Liver (tissue), 8 donors: ENCODE measurements at regions not wholly inside any gene's neighbourhood (a gene's known extent, or its start where the extent isn't known, plus 50 kb on each side); places are given as distances from the start of the nearest gene placed in this dataset.

Experiments
- DNase-seq: peaks from one replicate; pipeline ENCODE4 v3.0.0-alpha.2; 2017; ENCODE audit warnings: low spot score
- H3K27ac ChIP-seq, 2 donors: one replicate each; pipeline ENCODE4 v1.7.0; 2013; ENCODE audit warnings: inconsistent platforms in 2 of 2, low read length in 2 of 2, control low read depth in 1 of 2, low read depth in 1 of 2, mild to moderate bottlenecking in 1 of 2
- H3K27me3 ChIP-seq, 4 donors: one replicate each; pipeline versions ENCODE4 v1.6.1 to v1.7.0; 2013; ENCODE audit warnings: low read length in 3 of 4, inconsistent platforms in 1 of 4, mild to moderate bottlenecking in 1 of 4, moderate library complexity in 1 of 4; ENCODE audit not compliant: control insufficient read depth in 4 of 4, insufficient read depth in 4 of 4
- H3K36me3 ChIP-seq, 4 donors: one replicate each; pipeline versions ENCODE4 v1.6.1 to v1.7.0; 2013; ENCODE audit warnings: low read length in 3 of 4, mild to moderate bottlenecking in 3 of 4, low read depth in 1 of 4, moderate library complexity in 1 of 4; ENCODE audit not compliant: control insufficient read depth in 4 of 4, insufficient read depth in 3 of 4
- H3K4me1 ChIP-seq, 4 donors: one replicate each; pipeline versions ENCODE4 v1.6.1 to v1.7.0; 2013; ENCODE audit warnings: low read length in 3 of 4, mild to moderate bottlenecking in 3 of 4, moderate library complexity in 1 of 4; ENCODE audit not compliant: control insufficient read depth in 4 of 4, insufficient read depth in 4 of 4
- H3K4me3 ChIP-seq, 3 donors: one replicate each; pipeline versions ENCODE4 v1.6.1 to v1.7.0; 2013; ENCODE audit warnings: low read length in 3 of 3, control low read depth in 1 of 3, low read depth in 1 of 3, mild to moderate bottlenecking in 1 of 3
- H3K9ac ChIP-seq, 2 donors: one replicate each; pipeline ENCODE4 v1.7.0; 2013; ENCODE audit warnings: low read length in 2 of 2, mild to moderate bottlenecking in 2 of 2, moderate library complexity in 2 of 2, control low read depth in 1 of 2, low read depth in 1 of 2
- H3K9me3 ChIP-seq, 4 donors: one replicate each; pipeline versions ENCODE4 v1.6.1 to v1.7.0; 2013; ENCODE audit warnings: low read length in 3 of 4; ENCODE audit not compliant: control insufficient read depth in 4 of 4
- ATF3 ChIP-seq: IDR thresholded peaks from 2 replicates; pipeline ENCODE4 v1.6.1; 2016; ENCODE audit warnings: antibody characterized with exemption
- CTCF ChIP-seq: fragments of 150-350 bp; IDR thresholded peaks from 2 replicates; pipeline ENCODE4 v1.5.1; 2017; ENCODE audit warnings: improper control_type of control experiment, low read depth, low read length; ENCODE audit not compliant: missing input control
- EGR1 ChIP-seq, 2 donors: IDR thresholded peaks; 2 replicates each; pipeline ENCODE4 v1.6.1; 2016 to 2018; ENCODE audit warnings: antibody characterized with exemption in 2 of 2, low read depth in 2 of 2
- FOXA1 ChIP-seq: IDR thresholded peaks from 2 replicates; pipeline ENCODE4 v1.6.1; 2016; ENCODE audit warnings: antibody characterized with exemption
- FOXA2 ChIP-seq: IDR thresholded peaks from 2 replicates; pipeline ENCODE4 v1.6.1; 2016; ENCODE audit warnings: antibody characterized with exemption
- HNF4A ChIP-seq, 2 donors: conservative IDR thresholded peaks; 2 replicates each; pipeline ENCODE4 v1.6.1; 2016; ENCODE audit warnings: antibody characterized with exemption in 2 of 2, mild to moderate bottlenecking in 2 of 2
- HNF4G ChIP-seq: IDR thresholded peaks from 2 replicates; pipeline ENCODE4 v1.6.1; 2016; ENCODE audit warnings: antibody characterized with exemption
- NR2F2 ChIP-seq: IDR thresholded peaks from 2 replicates; pipeline ENCODE4 v1.6.1; 2016; ENCODE audit warnings: antibody characterized with exemption
- SP1 ChIP-seq: IDR thresholded peaks from 2 replicates; pipeline ENCODE4 v1.6.1; 2018; ENCODE audit warnings: antibody characterized with exemption, mild to moderate bottlenecking
- YY1 ChIP-seq: IDR thresholded peaks from 2 replicates; pipeline ENCODE4 v1.6.1; 2016; ENCODE audit warnings: antibody characterized with exemption, mild to moderate bottlenecking
- WGBS: extraction: QIAGEN DNeasy Blood & Tissue Kit; methylation state at CpG from one replicate; pipeline ENCODE4 v1.1.7; 2013; 5-methylcytosine and 5-hydroxymethylcytosine counted together
- TF ChIP-seq, protein P1 (sequence below): IDR thresholded peaks from 2 replicates; pipeline ENCODE4 v1.6.1; 2016; ENCODE audit warnings: antibody characterized with exemption
- TF ChIP-seq, protein P2 (sequence below): IDR thresholded peaks from 2 replicates; pipeline ENCODE4 v1.6.1; 2016; ENCODE audit warnings: antibody characterized with exemption
- TF ChIP-seq, protein P3 (sequence below): IDR thresholded peaks from 2 replicates; pipeline ENCODE4 v1.6.1; 2016; ENCODE audit warnings: antibody characterized with exemption, mild to moderate bottlenecking
- donor health status: healthy.
- donor health status: healthy.
- donor health status: healthy.
- donor health status: healthy.
- donor health status: healthy.

GRCh38 chr14:85363358-85363757 lies 166.6 kb upstream of the FLRT2 start:
- no peaks in the 10 kb centered on the region for H3K4me1 ChIP-seq
- no peak overlapping the region for H3K9ac ChIP-seq
- 70% methylated on average over 2 of the region's 2 CpGs for WGBS
- DNase-seq, result no peak
- H3K9me3 ChIP-seq, result no peaks in the 10 kb centered on the region
- H3K4me3 ChIP-seq, result no peak overlapping the region
- H3K27ac ChIP-seq, result no peak overlapping the region
- no peaks in the 10 kb centered on the region for H3K36me3 ChIP-seq
- no peaks in the 10 kb centered on the region for H3K27me3 ChIP-seq
- no peak for TF ChIP-seq YY1
- TF ChIP-seq, protein P1, sequence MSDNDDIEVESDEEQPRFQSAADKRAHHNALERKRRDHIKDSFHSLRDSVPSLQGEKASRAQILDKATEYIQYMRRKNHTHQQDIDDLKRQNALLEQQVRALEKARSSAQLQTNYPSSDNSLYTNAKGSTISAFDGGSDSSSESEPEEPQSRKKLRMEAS, result no peak
- TF ChIP-seq, protein P2, sequence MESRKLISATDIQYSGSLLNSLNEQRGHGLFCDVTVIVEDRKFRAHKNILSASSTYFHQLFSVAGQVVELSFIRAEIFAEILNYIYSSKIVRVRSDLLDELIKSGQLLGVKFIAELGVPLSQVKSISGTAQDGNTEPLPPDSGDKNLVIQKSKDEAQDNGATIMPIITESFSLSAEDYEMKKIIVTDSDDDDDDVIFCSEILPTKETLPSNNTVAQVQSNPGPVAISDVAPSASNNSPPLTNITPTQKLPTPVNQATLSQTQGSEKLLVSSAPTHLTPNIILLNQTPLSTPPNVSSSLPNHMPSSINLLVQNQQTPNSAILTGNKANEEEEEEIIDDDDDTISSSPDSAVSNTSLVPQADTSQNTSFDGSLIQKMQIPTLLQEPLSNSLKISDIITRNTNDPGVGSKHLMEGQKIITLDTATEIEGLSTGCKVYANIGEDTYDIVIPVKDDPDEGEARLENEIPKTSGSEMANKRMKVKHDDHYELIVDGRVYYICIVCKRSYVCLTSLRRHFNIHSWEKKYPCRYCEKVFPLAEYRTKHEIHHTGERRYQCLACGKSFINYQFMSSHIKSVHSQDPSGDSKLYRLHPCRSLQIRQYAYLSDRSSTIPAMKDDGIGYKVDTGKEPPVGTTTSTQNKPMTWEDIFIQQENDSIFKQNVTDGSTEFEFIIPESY, result no peak
- TF ChIP-seq, protein P3, sequence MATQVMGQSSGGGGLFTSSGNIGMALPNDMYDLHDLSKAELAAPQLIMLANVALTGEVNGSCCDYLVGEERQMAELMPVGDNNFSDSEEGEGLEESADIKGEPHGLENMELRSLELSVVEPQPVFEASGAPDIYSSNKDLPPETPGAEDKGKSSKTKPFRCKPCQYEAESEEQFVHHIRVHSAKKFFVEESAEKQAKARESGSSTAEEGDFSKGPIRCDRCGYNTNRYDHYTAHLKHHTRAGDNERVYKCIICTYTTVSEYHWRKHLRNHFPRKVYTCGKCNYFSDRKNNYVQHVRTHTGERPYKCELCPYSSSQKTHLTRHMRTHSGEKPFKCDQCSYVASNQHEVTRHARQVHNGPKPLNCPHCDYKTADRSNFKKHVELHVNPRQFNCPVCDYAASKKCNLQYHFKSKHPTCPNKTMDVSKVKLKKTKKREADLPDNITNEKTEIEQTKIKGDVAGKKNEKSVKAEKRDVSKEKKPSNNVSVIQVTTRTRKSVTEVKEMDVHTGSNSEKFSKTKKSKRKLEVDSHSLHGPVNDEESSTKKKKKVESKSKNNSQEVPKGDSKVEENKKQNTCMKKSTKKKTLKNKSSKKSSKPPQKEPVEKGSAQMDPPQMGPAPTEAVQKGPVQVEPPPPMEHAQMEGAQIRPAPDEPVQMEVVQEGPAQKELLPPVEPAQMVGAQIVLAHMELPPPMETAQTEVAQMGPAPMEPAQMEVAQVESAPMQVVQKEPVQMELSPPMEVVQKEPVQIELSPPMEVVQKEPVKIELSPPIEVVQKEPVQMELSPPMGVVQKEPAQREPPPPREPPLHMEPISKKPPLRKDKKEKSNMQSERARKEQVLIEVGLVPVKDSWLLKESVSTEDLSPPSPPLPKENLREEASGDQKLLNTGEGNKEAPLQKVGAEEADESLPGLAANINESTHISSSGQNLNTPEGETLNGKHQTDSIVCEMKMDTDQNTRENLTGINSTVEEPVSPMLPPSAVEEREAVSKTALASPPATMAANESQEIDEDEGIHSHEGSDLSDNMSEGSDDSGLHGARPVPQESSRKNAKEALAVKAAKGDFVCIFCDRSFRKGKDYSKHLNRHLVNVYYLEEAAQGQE, result no peak
- TF ChIP-seq SP1, result no peak
- no peak for TF ChIP-seq NR2F2
- no peak for TF ChIP-seq FOXA2
- TF ChIP-seq EGR1 (IDR thresholded peaks at IDR 0.05; ENCODE audit: low read depth in 2 of 2), result no peak
- no peak for TF ChIP-seq HNF4A (conservative IDR thresholded peaks at IDR 0.05)
- no peak for TF ChIP-seq ATF3

GRCh38 chr14:85366226-85366625 lies 163.7 kb upstream of the FLRT2 start:
- no peaks in the 10 kb centered on the region for H3K27me3 ChIP-seq
- TF ChIP-seq CTCF (no peak), FOXA2 (no peak), HNF4A (conservative IDR thresholded peaks at IDR 0.05) (no peak), FOXA1 (no peak), NR2F2 (no peak), YY1 (no peak), SP1 (no peak), HNF4G (no peak), EGR1 (IDR thresholded peaks at IDR 0.05; ENCODE audit: low read depth in 2 of 2) (no peak)
- TF ChIP-seq, protein P3, result no peak

More at GRCh38 chr14:85366226-85366625, 163.7 kb upstream of the FLRT2 start:
- no peak overlapping the region for H3K27ac ChIP-seq
- H3K9me3 ChIP-seq, result no peaks in the 10 kb centered on the region
- no peaks in the 10 kb centered on the region for H3K4me1 ChIP-seq
- WGBS, result 84% methylated on average over 4 of the region's 4 CpGs
- no peaks in the 10 kb centered on the region for H3K36me3 ChIP-seq
- no peak for DNase-seq
- H3K4me3 ChIP-seq, result no peak overlapping the region
- no peak overlapping the region for H3K9ac ChIP-seq
